Sigmoid colon (tissue), 4 donors: ENCODE measurements at regions not wholly inside any gene's neighbourhood (a gene's known extent, or its start where the extent isn't known, plus 50 kb on each side); places are given as distances from the start of the nearest gene placed in this dataset.

Experiments
- EP300 ChIP-seq, 4 donors: sonication (generic); formaldehyde crosslinking; IDR thresholded peaks; one replicate each; pipeline ENCODE4 v1.6.1; 2017; ENCODE audit warnings: antibody characterized with exemption in 4 of 4
- POLR2A ChIP-seq, 2 donors: fragments of 450-650 bp; IDR thresholded peaks; one replicate each; pipeline ENCODE4 v1.6.1; 2016; ENCODE audit warnings: antibody characterized with exemption in 2 of 2, mild to moderate bottlenecking in 2 of 2, moderate library complexity in 2 of 2
- TF ChIP-seq, protein P1 (sequence below), 4 experiments: fragments of 450-650 bp in 3 of 4; fragments of 200-600 bp in 1 of 4; IDR thresholded peaks; one replicate each; pipeline ENCODE4 v1.5.1; 2016 to 2019; ENCODE audit warnings: antibody characterized with exemption in 4 of 4, mild to moderate bottlenecking in 3 of 4, moderate library complexity in 2 of 4

DNA sequence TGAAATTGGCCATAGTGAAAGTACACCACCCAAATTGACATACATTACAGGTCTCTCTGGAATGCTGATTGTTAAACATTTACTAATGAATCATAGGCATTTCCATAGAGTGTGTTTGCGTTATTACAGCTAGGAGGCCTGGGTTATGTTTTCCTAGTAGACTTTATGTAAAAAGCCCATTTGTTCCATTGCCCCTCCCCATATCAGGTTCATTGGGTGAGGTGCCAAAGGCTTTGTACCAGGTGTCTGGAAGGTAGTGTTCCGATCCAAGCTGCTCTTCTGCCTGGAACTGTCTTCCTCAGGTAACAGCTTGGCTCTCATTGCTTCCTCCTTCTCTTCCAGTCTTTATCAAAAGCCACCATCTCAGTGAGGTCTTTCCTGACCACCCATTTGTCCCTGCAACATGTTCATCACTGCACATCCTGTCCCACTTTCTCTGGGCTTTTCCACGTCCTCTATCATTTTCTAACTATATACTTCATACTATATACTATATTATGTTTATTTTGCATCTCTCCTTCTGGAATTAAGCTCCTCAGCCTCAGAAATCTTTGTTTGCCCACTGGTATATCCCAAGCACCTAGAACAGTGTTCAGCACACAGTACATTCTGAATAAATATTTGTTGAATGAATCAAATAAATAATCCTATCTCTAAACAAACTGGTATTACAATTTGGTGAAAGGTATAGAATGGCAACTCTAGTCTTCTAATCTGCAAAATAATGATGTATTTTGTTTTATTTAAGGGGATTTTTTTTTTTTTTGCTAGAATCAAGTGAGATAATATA lies 252.3 kb downstream of the KTN1 start:
- TF ChIP-seq, protein P1, sequence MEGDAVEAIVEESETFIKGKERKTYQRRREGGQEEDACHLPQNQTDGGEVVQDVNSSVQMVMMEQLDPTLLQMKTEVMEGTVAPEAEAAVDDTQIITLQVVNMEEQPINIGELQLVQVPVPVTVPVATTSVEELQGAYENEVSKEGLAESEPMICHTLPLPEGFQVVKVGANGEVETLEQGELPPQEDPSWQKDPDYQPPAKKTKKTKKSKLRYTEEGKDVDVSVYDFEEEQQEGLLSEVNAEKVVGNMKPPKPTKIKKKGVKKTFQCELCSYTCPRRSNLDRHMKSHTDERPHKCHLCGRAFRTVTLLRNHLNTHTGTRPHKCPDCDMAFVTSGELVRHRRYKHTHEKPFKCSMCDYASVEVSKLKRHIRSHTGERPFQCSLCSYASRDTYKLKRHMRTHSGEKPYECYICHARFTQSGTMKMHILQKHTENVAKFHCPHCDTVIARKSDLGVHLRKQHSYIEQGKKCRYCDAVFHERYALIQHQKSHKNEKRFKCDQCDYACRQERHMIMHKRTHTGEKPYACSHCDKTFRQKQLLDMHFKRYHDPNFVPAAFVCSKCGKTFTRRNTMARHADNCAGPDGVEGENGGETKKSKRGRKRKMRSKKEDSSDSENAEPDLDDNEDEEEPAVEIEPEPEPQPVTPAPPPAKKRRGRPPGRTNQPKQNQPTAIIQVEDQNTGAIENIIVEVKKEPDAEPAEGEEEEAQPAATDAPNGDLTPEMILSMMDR (IDR thresholded peaks at IDR 0.05), result peak in 1 of 4 experiments; percentile 4
- TF ChIP-seq EP300 (IDR thresholded peaks at IDR 0.05), result no peak
- TF ChIP-seq POLR2A (IDR thresholded peaks at IDR 0.05), result no peak
